ENCODE measurements at regions not wholly inside any gene's neighbourhood (a gene's known extent, or its start where the extent isn't known, plus 50 kb on each side); places are given as distances from the start of the nearest gene placed in this dataset.

DNA sequence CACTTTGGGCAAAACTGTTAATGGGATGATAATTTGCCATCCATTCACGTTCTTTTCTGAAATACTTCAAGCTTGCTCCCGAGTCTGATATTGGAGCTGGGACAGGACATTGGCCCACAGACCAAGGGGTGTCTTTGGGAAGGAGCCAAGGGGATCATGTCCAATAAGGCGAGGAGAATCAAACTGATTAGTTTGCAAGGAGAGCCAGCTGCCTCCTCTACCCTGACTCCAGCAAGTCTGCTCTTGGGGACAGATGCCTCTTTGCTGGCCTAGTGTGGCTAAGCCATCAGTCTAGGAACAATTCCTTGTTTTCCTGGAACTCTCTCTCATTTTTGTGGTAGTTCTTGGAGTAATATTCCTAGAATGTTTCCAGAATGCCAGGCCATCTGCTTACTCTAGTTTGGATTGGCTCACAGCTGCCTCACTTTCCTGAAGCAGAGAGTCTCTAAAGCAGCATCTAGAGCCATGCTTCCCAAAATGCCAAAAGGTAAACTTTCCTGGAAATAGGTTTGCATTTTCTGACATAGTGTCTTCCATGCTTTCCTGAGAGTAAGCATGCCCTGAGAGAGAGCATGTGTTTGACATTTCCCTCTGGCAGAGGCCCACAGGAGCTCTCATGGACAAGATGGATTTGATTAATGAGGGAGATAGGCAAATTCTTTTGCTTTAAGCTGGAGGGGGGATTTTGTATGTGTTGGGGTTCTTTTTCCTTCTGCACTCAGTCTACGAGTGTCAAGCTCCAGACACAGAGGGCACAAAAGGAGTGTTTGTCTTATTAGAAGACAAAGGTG, 145.6 kb downstream of the GDAP2 start:
- TF ChIP-seq POLR2A (IDR thresholded peaks at IDR 0.05): no peak
- TF ChIP-seq, protein P1, sequence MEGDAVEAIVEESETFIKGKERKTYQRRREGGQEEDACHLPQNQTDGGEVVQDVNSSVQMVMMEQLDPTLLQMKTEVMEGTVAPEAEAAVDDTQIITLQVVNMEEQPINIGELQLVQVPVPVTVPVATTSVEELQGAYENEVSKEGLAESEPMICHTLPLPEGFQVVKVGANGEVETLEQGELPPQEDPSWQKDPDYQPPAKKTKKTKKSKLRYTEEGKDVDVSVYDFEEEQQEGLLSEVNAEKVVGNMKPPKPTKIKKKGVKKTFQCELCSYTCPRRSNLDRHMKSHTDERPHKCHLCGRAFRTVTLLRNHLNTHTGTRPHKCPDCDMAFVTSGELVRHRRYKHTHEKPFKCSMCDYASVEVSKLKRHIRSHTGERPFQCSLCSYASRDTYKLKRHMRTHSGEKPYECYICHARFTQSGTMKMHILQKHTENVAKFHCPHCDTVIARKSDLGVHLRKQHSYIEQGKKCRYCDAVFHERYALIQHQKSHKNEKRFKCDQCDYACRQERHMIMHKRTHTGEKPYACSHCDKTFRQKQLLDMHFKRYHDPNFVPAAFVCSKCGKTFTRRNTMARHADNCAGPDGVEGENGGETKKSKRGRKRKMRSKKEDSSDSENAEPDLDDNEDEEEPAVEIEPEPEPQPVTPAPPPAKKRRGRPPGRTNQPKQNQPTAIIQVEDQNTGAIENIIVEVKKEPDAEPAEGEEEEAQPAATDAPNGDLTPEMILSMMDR (IDR thresholded peaks at IDR 0.05): no peak
- no peak for TF ChIP-seq EP300 (IDR thresholded peaks at IDR 0.05)

Measured in gastroesophageal sphincter (tissue), 3 donors.